Neural progenitor cell (in vitro differentiated cells): ENCODE measurements at regions not wholly inside any gene's neighbourhood (a gene's known extent, or its start where the extent isn't known, plus 50 kb on each side); places are given as distances from the start of the nearest gene placed in this dataset.
A peak's percentile ranks its signal among the peaks of the same experiment; 100 is the strongest.

ENCODE experiments used
- DNase-seq: peaks from one replicate; pipeline ENCODE4 v3.0.0-alpha.2; 2016; ENCODE audit warnings: low spot score
- H2AFZ ChIP-seq: fragments of 200-600 bp; sonication (generic); replicated peaks from 2 replicates; pipeline ENCODE4 v1.6.1; 2016; ENCODE audit warnings: antibody characterized with exemption
- H3F3A ChIP-seq: fragments of 200-600 bp; sonication (generic); 2 replicates; pipeline ENCODE4 v1.6.1; 2016; ENCODE audit warnings: antibody characterized with exemption, low read depth
- H3K27ac ChIP-seq: fragments of 200-600 bp; sonication (generic); 2 replicates; pipeline ENCODE4 v1.5.1; 2016; ENCODE audit warnings: mild to moderate bottlenecking
- H3K27me3 ChIP-seq: fragments of 200-600 bp; sonication (generic); 2 replicates; pipeline ENCODE4 v1.6.1; 2016; ENCODE audit warnings: mild to moderate bottlenecking, moderate library complexity
- H3K36me3 ChIP-seq: fragments of 200-600 bp; sonication (generic); 2 replicates; pipeline ENCODE4 v1.5.1; 2016
- H3K4me1 ChIP-seq: fragments of 200-600 bp; sonication (generic); 2 replicates; pipeline ENCODE4 v1.6.1; 2016; ENCODE audit warnings: mixed run types
- H3K4me2 ChIP-seq: fragments of 200-600 bp; sonication (generic); 2 replicates; pipeline ENCODE4 v1.6.1; 2016
- H3K4me3 ChIP-seq: fragments of 200-600 bp; sonication (generic); 2 replicates; pipeline ENCODE4 v1.5.1; 2016
- H3K79me2 ChIP-seq: fragments of 200-600 bp; sonication (generic); 2 replicates; pipeline ENCODE4 v1.6.1; 2016; ENCODE audit warnings: low read depth
- H3K9ac ChIP-seq: fragments of 200-600 bp; sonication (generic); 2 replicates; pipeline ENCODE4 v1.6.1; 2016
- H3K9me3 ChIP-seq: fragments of 200-600 bp; sonication (generic); 2 replicates; pipeline ENCODE4 v1.5.1; 2016; ENCODE audit warnings: low read depth
- H4K20me1 ChIP-seq: fragments of 200-600 bp; sonication (generic); 2 replicates; pipeline ENCODE4 v1.6.1; 2016; ENCODE audit warnings: low read depth
- H3K27ac Mint-ChIP-seq: 3 replicates; pipeline ENCODE4 v1.8.0; 2021; ENCODE audit warnings: mixed read lengths
- H3K27me3 Mint-ChIP-seq: 2 replicates; pipeline ENCODE4 v1.8.0; 2022; ENCODE audit warnings: low read depth, mild to moderate bottlenecking, inconsistent platforms, moderate library complexity, mixed read lengths; ENCODE audit not compliant: insufficient read depth
- H3K36me3 Mint-ChIP-seq: 3 replicates; pipeline ENCODE4 v1.8.0; 2021; ENCODE audit warnings: mixed read lengths
- H3K4me1 Mint-ChIP-seq: 3 replicates; pipeline ENCODE4 v1.8.0; 2021; ENCODE audit warnings: mixed read lengths
- H3K4me3 Mint-ChIP-seq: 3 replicates; pipeline ENCODE4 v1.8.0; 2021; ENCODE audit warnings: mild to moderate bottlenecking, moderate library complexity, mixed read lengths
- H3K9me3 Mint-ChIP-seq: 3 replicates; pipeline ENCODE4 v1.8.0; 2020; ENCODE audit warnings: mixed read lengths
- CTCF ChIP-seq: fragments of 200-600 bp; sonication (generic); IDR thresholded peaks from 2 replicates; pipeline ENCODE4 v1.5.1; 2017; ENCODE audit warnings: antibody characterized with exemption, mild to moderate bottlenecking
- EZH2 ChIP-seq: fragments of 200-600 bp; sonication (generic); IDR thresholded peaks from 2 replicates; pipeline ENCODE4 v1.6.1; 2017; ENCODE audit warnings: antibody characterized with exemption, mild to moderate bottlenecking, moderate library complexity
- EZH2phosphoT487 ChIP-seq: fragments of 200-600 bp; sonication (generic); IDR thresholded peaks from 2 replicates; pipeline ENCODE4 v1.6.1; 2017; ENCODE audit warnings: antibody characterized with exemption

DNA sequence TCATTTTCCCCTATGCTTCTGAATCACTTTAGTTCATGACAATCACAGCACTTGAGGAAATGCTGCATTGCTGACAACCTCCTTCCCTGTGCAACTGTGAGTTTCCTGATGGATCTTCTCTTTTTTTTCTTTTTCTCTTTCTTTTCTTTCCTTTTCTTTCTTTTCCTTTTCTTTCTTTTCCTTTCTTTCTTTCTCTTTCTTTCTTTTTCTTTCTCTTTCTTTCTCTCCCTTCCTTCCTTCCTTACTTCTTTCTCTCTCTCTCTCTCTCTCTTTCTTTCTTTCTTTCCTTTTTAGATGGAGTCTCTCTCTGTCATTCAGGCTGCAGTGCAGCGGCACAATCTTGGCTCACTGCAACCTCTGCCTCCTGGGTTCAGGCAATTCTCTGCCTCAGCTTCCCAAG, 247.9 kb upstream of the HTR2A start:
- H3K4me1 ChIP-seq, result peaks cover 6% of the 10 kb centered on the region
- H3K36me3 ChIP-seq, result no peaks in the 10 kb centered on the region
- H3F3A ChIP-seq, result no peaks in the 10 kb centered on the region
- H3K9ac ChIP-seq, result no peak overlapping the region
- no peak overlapping the region for H3K4me2 ChIP-seq
- Mint-ChIP-seq H3K4me1 (peaks cover 6% of the 10 kb centered on the region), H3K27ac (no peak overlapping the region), H3K36me3 (no peaks in the 10 kb centered on the region), H3K4me3 (no peak overlapping the region), H3K27me3 (peaks cover 2% of the 10 kb centered on the region), H3K9me3 (no peaks in the 10 kb centered on the region)
- H3K27ac ChIP-seq, result no peak overlapping the region
- TF ChIP-seq EZH2phosphoT487, result no peak
- no peak for TF ChIP-seq EZH2
- TF ChIP-seq CTCF, result no peak
- no peaks in the 10 kb centered on the region for H3K27me3 ChIP-seq
- no peaks in the 10 kb centered on the region for H3K9me3 ChIP-seq
- no peak for DNase-seq
- H3K4me3 ChIP-seq, result no peak overlapping the region
- H2AFZ ChIP-seq, result no peak overlapping the region
- H3K79me2 ChIP-seq, result no peaks in the 10 kb centered on the region
- no peaks in the 10 kb centered on the region for H4K20me1 ChIP-seq

DNA sequence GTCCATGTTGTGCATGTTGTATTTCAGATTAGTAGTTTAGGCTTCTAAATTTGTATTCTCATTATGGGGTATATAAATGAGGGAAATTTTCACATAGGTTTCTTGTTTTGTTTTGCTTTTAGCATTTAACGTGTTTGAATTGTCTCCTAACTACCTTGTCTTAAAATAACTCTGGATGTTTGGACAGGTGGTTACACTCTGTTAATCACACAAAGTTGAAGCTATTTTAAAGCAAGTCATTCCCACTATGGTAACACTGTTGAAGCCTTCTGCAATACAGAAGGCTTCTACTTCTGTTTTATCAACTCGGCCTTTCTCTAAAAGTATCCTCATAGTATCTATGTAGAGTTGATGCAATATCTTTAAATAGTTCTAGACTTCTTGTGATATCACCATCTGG, 245.3 kb upstream of the HTR2A start:
- Histone ChIP-seq H3F3A (no peaks in the 10 kb centered on the region), H3K9ac (no peak overlapping the region), H3K79me2 (no peaks in the 10 kb centered on the region), H4K20me1 (no peaks in the 10 kb centered on the region), H3K4me3 (no peak overlapping the region), H3K36me3 (no peaks in the 10 kb centered on the region), H3K4me2 (no peak overlapping the region), H3K4me1 (peaks cover 5% of the 10 kb centered on the region), H3K27me3 (no peaks in the 10 kb centered on the region), H3K9me3 (no peaks in the 10 kb centered on the region), H2AFZ (no peak overlapping the region), H3K27ac (no peak overlapping the region)
- H3K27ac Mint-ChIP-seq, result no peak overlapping the region
- peaks cover 8% of the 10 kb centered on the region for H3K27me3 Mint-ChIP-seq
- no peaks in the 10 kb centered on the region for H3K9me3 Mint-ChIP-seq
- TF ChIP-seq EZH2phosphoT487, result no peak
- no peak for TF ChIP-seq CTCF
- no peak for TF ChIP-seq EZH2
- no peaks in the 10 kb centered on the region for H3K36me3 Mint-ChIP-seq
- H3K4me3 Mint-ChIP-seq, result no peak overlapping the region
- H3K4me1 Mint-ChIP-seq, result peaks cover 7% of the 10 kb centered on the region
- DNase-seq, result no peak

DNA sequence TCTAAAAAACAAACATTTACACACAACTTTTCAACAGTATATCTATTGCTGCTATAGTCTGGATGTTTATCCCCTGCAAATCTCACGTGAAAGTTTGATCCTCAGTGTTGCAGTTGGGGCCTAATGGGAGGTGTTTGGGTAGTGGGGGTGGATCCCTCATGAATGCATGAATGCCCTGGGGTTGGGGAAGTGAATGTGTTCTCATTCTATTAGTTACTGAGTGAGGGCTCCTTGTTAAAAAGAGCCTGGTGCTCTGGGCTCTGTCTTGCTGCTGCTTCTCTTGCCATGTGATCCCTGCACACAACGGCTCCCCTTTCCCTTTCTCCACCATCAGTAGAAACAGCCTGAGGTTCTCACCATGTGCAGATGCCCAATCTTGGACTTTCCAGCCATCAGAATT, 242.7 kb upstream of the HTR2A start:
- H3K4me1 ChIP-seq, result peaks cover 13% of the 10 kb centered on the region
- H4K20me1 ChIP-seq, result no peaks in the 10 kb centered on the region
- TF ChIP-seq CTCF, result no peak
- TF ChIP-seq EZH2, result no peak
- TF ChIP-seq EZH2phosphoT487, result no peak
- no peak overlapping the region for H3K27ac Mint-ChIP-seq
- H3K9ac ChIP-seq, result no peak overlapping the region
- no peak overlapping the region for H3K4me3 Mint-ChIP-seq
- H3K27me3 Mint-ChIP-seq, result peaks cover 8% of the 10 kb centered on the region
- H3K9me3 ChIP-seq, result no peaks in the 10 kb centered on the region
- peak overlapping the region; percentile 93 for H2AFZ ChIP-seq
- DNase-seq, result no peak
- no peaks in the 10 kb centered on the region for H3F3A ChIP-seq
- no peaks in the 10 kb centered on the region for H3K36me3 ChIP-seq
- no peak overlapping the region for H3K27ac ChIP-seq
- no peaks in the 10 kb centered on the region for H3K9me3 Mint-ChIP-seq
- no peak overlapping the region for H3K4me3 ChIP-seq
- H3K4me1 Mint-ChIP-seq, result peaks cover 21% of the 10 kb centered on the region
- H3K79me2 ChIP-seq, result no peaks in the 10 kb centered on the region
- H3K4me2 ChIP-seq, result no peak overlapping the region
- no peaks in the 10 kb centered on the region for H3K36me3 Mint-ChIP-seq
- no peaks in the 10 kb centered on the region for H3K27me3 ChIP-seq

DNA sequence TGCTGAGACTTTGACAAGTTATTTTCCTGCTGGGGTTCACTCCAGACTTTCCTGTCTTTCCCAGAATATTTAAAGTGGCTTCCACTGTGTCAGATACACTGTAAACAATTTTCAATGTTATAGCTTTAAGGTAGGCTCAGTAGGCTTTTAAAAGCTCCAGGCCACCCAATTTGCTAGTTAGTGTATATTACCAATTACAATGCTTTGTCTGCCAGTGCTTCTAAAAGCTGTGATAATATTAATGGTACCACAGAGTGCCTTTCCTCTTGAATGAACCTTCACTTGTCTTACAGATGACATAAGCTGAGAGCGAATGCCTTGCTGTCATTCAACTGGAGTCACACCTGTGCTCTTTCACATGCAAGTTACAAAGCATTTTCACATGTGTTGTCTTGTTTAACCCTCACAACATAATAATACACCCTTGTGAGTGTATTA, 239.7 kb upstream of the HTR2A start:
- Histone ChIP-seq H3K27ac (no peak overlapping the region), H3K4me2 (no peak overlapping the region), H3K36me3 (no peaks in the 10 kb centered on the region), H3K4me3 (no peak overlapping the region), H2AFZ (no peak overlapping the region), H3K27me3 (no peaks in the 10 kb centered on the region), H3K9ac (no peak overlapping the region), H4K20me1 (no peaks in the 10 kb centered on the region), H3K4me1 (peaks cover 13% of the 10 kb centered on the region), H3K9me3 (no peaks in the 10 kb centered on the region), H3F3A (no peaks in the 10 kb centered on the region), H3K79me2 (no peaks in the 10 kb centered on the region)
- H3K27ac Mint-ChIP-seq, result no peak overlapping the region
- H3K9me3 Mint-ChIP-seq, result no peaks in the 10 kb centered on the region
- peaks cover 21% of the 10 kb centered on the region for H3K4me1 Mint-ChIP-seq
- no peaks in the 10 kb centered on the region for H3K36me3 Mint-ChIP-seq
- no peak for DNase-seq
- no peak for TF ChIP-seq CTCF
- TF ChIP-seq EZH2phosphoT487, result no peak
- no peak for TF ChIP-seq EZH2
- H3K4me3 Mint-ChIP-seq, result no peak overlapping the region
- H3K27me3 Mint-ChIP-seq, result peaks cover 8% of the 10 kb centered on the region
